Activated CD4-positive, alpha-beta T cell treated with anti-CD3 and anti-CD28 coated beads, Interleukin-2, amount 50 U/mL, for 4 hours (primary cell): ENCODE measurements at regions not wholly inside any gene's neighbourhood (a gene's known extent, or its start where the extent isn't known, plus 50 kb on each side); places are given as distances from the start of the nearest gene placed in this dataset.

ENCODE experiments used
- DNase-seq, 2 experiments: peaks; one replicate each; pipeline ENCODE4 v3.0.0-alpha.2; 2020

DNA sequence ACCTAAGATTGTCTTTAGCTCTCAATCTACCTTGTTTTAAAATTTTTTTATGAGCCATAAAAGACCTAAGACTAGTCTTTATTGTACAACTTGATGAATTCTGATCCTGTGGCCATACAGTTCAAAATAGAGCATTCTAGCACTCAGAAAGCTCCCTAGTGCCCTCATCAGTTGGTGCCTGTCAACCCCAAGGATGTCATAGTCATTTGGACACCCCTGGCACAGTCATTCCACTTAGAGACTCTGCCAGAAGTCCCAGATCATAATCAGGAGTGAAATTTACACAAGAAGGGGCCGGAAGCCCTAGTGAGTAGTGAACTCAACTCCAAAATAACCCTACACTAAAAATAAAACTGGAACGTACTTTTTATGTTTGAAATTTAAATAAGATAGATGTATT, 80.0 kb upstream of the INSIG1 start:
- no peak for DNase-seq

DNA sequence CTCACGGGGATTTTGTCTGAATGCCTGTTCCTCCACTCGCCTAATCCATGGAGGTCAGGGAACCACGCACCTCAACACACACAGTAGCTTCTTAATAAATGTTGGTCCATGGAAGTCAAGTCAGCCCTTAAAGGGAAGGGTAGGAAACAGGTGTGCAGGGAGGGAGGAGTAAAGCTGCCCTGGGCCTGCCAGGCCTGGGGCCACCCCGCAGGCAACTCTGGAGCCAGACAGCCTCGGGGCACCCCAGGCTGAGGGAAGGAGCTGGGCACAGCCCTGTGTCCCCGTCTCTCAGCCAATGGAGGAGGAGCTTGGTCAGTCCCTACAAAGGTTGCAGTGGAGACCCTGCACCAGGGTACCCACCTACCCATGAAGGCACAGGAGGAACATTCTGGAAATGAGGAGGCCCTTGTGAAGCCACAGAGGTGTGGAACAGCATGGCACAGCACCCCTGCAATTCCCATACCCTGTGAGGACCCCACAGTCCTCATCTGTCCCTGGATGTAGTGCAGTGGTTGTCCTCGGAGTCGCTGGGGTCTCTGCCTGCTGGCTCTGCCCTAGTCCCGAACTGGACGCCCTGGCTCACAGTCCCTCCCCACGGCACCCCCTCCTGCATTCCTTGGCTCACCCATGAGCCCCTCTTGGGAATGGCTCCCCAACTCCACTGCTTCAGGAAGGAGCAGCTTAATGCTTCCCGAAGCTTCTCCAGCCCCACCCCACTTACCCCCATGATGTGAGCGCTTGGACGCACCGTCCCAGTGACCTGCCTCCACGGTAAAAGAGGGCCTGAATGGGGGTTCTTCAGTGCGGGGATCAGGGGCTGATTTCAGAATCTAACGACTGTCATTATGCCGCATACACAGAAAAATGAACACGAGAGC, 79.2 kb upstream of the INSIG1 start:
- no peak for DNase-seq

DNA sequence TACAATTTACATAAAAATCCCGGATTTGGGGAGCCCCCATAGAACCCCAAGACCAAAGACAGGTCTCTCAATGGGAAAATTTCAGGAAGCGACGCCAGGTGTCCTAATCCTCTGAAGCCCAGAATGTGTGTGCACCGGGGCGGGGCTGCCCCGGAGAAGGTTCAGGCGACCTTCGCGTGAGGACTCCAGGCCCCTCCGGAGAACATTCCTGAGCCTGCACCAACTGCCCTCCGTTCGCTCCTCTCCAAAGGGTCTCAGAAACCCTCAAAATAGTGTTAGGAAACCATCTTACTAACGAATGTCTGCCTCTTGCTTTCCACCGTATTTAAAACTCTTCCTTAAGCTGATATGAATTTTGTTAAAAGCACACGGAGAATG, 78.5 kb upstream of the INSIG1 start:
- DNase-seq: no peak

DNA sequence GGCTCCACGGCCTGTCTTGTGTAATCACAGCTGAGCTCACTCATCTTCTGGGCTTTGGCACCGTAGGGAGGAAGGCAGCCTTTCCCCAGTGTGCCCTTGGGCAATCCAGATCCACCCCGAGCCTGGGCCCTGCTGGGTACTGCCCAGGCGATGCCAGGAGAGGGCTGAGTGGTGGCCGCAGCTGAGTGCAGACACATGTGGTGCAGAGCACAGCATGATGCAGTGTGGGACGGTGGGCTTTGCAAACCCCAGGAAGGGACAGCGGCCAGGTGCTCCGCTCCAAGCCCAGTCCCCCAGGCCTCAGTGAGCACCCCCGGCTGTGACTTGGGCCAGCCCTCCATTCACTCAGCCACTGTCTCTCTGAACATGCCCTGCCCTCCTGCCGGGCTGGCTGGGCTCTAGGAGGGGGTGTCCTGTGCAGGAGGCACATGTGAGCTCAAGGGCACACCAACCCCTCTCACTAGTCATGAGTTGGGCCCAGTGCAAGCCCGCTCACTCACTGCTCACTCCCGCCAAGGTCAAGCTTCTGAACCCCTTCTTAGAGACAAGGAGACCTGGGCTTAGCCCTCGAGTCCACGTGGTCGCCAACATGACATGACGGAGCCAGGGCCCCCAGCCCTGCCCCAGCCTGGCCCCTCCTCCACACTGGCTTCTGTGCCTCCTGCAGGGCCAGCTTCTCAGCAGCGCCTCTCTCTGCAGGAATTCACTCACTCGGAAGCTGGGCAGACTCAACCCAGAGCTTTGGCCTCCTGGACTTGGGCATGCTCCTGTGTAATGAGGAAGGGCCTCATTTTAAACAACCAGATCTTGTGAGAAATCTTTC, 77.5 kb upstream of the INSIG1 start:
- DNase-seq: no peak

DNA sequence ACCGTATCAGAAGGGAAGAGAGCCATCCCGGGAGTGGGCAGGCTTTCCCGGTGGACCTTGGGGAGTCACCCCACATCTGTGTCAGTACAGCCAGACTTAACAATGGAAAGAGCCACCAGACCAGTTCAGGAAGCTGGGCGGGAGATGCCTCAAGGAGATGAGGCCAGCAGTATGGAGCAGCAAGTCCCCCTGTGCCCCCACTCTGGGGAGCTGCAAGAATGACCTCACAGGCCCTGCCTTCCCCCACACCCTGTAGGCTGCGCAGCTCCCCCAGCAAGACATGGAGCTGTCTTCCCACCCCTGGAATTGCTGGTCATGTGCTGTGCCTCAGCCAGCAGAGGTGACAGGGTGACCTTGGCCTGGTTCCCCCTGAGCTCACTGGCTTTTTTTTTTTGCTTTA, 76.8 kb upstream of the INSIG1 start:
- DNase-seq: no peak

DNA sequence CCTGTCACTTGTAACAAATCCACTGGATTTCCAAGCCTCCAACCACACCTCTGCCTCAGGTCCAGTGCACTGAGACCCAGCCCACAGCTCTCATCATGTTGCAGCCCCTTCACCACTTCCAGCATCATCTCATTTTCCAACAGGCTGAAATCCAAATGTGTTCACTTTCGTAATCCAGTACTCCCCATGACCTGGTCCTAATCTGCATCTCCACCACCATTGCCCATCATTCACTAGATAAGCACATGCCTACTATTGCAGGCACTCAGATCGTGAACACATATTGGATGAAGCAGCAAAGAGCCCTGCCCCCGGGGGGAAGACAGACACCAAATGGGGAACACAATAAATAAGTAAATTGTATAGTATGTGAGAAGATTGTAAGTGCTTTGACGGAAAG, 76.1 kb upstream of the INSIG1 start:
- no peak for DNase-seq

DNA sequence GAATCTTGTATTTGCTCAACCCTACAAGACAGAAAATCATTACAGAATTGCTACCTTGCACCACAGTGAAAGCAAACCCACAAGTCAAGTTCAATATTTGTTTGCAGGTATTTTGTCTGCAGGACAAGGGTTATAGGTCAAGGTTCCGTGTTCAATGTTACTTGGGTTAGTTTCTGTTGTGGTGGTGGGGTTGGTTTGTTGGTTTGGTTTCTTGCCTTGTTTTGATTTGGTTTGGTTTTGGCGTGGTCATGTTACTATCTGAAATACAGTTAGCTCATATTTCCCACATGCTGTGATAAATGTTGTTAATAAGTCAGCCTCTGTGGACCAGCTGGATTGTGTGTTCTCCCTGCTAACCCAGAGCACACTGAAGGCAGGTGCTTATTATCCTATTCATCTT, 75.6 kb upstream of the INSIG1 start:
- no peak for DNase-seq

DNA sequence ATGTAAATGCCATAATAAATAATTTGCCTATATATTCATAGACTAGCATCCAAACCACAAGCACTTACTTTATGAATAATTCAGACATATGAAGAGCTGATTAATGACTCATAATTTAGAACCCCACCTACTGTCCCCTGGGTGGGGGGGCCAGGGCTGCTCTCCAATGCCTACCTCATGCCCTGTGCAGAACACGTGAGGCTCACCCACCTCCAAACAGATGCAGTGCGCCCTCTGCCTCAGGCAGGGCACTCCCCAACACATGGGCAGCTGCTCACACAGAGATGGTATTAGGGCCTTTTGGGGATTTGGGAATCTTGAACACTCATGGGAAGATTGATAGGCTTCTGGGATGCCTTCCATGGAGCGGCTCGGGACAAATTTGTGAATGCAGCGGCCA, 75.1 kb upstream of the INSIG1 start:
- no peak for DNase-seq

DNA sequence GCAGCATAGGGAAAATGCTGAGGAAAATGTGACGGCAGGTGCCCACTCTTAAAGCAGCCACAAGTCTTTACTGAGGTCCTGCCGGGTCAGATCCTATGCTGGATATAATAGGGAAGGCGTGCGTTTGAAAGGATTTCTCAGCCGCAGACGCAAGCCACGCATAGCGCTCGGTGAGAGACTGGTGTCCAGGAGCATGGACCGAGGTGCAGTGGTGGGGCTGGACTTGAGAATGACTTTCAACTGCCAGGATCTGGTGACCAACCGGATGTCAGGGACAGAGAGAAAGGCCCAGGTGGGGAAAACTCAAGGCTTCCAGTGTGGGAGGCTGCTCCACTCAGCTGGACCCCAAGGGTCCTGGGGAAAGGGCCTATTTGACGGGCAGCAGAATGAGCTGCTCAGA, 74.7 kb upstream of the INSIG1 start:
- DNase-seq: no peak

DNA sequence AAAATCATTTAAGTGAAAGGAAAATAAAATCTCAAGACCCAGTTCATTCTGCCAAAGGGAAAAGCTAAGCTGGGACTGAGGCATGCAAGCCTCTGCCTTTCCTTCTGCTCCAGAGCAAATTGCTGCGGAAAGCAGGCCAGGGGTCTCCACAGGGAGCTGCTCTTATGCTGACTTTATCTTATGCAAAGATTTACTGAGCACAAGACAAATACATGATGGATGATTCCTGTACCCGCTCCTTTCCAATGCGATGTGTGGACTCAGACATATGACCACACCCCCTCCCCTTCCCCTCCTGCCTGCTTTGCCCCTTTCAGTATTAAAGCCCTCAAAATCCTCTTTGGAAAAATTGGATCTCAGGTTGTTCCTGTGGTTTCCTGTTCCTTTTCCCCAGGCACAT, 74.2 kb upstream of the INSIG1 start:
- no peak for DNase-seq

DNA sequence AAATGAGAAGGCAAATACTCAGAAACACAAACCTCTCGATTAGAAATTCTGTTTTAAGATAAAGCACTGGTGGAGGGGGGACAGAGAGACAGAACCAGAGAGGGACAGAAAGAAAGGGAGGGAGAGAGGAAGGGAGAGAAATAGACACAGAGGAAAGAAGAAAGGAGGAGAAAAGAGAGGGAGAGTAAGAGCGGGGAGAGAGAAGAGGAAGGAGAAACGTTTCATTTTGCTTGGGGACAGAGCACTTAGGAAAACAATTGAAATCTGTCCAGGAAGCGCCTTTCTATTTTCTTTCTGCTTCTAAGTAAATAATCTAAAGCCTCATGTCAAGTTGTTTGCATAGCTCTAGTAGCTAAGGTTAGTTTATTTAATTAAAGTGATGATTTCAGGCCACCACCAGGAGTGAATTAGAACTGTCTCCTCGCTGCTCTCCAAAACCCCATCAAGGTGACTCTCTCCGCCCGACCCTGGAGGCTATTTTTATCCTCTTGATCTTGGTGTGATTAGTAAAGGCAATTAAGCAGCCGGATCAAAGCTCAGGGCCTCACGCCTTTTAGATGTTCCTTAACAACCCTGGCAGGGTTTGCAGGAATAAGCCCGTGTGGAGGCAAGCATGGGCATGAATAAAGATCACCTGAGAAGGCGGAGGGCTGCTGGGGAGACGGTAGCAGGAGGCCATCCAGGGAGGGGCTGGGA, 73.4 kb upstream of the INSIG1 start:
- DNase-seq: no peak

DNA sequence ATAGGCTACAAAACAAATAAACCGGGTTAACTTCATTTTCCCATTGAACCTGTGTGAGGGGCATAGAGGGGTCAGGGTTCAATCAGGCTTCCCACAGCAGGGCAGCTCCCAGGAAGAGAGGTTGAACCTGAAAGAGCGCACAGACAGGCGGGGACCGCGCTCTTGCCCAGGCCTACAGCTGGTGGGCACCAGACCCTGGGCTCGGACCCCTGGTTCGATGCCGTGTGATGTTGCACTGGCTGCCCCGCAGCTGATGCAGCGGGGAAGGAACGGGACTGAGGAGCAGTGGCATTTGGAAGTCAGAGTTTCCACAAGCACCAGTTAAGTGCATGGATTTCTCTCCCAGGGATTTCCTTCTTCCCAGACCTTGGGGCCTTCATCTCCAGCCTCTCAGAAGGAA, 72.6 kb upstream of the INSIG1 start:
- no peak for DNase-seq

DNA sequence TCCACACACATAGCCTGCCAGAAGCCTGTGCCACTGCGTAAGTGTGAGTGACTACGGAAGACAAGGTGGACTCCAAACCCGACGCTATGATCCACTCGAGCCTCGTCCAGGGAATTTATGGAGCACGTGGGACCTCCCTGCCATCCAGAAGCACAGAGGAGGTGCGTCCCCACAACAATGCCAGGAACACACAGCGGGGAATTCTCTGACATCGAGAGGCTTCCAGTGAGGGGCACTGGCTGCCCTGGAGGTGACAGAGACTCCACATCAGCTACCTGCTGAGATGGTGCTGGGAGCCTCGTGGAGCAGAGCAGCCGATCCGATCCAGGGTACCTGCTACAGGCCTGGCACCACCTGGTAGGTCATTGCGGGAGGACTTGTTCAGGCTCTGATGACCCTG, 72.2 kb upstream of the INSIG1 start:
- DNase-seq: no peak

DNA sequence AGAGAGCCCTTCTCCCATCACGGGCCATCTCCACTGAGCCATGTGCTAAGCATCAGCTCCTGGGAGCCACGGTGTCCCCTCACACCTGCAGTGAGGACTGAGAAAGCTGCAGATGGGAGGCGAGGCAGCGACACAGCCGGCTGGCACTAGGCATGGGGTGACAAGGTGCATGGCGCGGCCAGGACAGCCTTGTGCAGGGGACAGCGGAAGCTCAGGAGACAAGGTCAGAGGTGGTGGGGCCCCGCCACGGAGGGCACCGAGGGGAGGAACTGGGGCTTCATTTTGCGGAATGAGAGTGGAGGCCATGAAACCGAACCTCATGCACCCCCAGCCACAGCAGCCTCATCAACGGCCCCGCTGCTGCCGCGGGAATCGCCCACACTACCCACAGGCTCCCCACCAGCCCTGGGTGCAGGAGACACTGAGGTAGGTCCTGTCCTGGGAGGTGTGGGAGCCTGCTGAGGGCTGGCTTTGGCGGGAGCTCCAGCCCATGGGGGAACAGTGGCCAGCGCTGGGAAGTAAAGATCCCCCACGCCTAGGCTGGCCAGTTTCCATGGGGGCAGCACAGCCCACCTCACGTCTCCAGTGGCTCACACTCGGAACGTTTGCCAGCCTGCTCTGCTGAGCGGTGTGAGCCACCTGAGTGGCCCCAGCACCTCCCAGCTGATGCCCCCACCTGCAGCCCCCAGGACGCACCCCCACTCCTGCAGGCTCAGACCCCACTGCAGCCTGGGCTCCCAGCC, 71.2 kb upstream of the INSIG1 start:
- no peak for DNase-seq

DNA sequence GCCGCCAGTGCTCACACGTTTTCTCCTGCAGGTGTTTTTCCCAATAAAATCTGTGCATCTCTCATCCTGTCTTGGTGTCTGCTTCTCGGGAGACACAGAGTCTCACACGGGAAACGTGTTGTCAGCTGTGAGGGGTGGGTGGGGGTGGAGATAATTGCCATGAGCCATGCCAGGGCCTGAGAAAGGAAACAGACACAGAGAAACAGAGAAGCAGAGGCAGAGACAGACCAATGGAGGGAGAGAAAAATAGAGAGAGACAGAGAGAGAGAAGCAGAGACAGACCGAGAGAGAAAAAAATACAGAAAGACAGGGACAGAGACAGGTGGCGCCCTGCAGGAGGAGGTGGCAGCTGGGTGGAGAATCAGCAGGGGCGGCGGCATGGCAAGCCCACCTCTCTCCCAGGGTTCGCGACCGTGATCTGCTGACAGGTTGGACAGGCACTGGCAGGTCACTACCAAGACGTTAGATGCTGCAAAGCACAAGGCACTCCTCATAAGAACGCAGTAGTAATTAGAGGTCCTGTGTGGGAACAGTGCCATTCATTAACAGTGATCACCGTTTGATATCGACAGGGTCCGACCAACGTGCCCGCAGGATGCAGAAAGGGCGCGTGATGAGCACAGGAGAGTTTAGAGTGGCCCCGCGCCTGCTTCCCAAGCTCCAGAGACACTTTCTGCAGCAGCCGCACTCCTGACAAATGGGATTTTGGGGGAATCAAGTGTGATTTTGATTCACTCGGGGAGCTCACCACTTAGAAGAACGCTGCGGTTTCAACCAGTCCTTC, 70.5 kb upstream of the INSIG1 start:
- DNase-seq: no peak

DNA sequence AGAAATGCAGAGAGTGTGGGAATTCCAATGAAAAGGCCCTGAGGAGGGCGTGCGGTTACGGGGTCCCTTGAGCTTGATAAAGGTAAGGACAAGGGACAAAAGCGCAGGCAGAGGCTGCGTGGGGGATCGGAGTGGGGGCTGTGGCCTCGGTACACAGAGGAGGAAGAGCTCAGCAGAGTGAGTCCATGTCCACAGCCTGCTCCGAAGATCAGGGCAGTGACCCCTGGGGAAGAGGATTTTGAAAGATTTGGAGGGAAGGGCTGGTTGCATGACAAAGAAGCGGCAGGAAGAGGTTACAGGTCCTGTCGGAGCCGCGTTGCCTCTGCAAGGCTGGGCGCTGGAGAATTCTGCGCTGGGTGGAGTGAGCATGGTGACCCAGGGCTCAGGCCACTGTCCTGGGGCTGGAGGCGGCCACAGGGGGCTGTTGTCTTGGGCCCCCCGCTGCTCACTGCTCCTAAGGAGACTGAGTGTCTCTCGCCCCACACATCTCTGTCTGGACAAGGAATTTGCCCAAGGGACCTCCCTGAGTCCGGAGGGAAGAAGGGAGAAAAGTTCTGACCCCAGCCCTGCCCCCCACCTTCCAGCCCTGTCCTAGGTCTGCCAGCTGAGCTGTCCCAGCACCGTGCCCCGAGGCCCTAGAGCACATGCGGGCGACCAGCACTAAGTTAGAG, 69.8 kb upstream of the INSIG1 start:
- DNase-seq: no peak

DNA sequence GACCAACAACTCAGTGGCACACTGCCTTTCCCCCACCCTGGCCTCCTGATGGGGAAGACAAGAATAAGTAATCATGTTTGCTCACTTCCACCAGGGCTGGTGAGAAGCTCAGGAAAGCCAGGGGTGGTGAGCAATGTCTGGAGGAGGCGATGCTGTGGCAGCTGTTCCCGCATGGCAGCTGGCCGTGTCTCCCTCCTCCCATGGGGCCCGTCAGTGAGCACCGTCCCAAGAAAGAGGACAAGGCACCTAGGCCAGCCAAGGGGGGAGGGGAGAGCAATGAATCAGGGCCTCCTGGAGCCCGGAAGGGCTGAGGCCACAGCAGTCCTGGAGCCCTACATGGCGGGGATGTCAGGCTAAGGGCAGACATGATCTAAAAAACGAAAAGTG, 69.2 kb upstream of the INSIG1 start:
- DNase-seq: no peak

DNA sequence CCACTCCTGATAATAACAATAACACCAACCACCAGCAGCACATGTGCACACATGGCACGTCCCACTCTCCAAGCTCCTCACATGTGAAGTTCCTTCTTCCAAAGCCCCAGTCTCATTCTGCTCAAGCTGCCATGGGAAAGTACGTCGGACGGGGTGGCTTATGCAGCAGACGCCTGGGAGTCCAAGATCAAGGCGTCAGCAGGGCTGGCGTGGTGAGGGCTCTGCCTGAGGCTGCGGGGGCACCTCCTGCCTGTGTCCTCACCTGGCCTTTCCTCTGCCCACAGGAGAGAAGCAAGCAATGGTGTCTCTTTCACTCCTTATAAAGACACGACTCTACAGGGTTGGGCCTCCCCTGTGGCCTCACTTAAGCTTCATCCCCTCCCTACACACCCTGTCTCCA, 68.8 kb upstream of the INSIG1 start:
- no peak for DNase-seq

DNA sequence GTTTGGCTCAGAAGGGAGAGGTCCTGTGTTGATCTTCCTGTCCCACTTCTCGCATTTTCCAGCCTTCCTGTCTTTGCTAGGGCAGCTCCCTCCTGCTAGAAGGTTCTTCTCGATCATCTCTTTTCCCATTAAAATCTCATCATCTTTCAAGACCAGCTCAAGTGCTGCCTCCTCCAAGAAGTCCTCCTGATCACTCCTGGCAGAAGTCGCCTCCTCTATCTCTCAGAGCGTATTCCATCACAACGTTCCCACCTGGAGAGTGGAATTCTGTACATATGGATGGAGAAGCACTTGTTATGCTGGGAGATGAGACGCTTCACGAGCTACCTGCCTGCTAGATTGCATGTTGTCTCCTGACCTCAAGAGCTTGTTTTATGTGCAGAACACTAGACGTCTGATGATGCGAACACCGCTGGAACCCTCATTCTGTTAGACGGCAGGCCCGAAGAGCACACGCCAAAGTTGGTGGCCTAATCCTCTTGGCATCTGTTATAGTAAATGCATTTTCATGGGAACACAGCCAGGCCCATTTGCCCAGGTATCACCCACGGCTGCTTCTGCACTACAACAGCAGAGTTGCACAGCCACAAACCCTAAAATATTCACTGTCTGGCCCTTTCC, 68.0 kb upstream of the INSIG1 start:
- DNase-seq: no peak

DNA sequence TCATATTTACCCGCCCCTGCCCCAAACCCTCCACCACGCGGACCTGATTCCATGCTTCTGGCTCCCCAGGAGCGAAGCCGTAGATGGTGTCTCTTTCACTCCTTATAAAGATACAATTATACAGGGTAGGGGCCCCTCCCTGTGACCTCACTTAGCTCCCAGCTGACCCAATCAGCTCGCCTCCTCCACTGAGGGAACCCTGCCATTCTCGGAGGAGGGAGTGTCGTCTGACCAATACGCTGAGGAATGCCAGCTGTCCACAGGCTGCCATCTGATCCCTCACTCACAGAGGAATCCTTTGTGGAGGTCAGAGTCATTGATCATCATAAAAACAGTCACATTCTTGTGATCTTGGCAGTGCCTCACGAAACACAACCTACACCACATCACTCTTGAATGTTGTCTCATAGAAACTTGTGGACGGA, 67.5 kb upstream of the INSIG1 start:
- no peak for DNase-seq

DNA sequence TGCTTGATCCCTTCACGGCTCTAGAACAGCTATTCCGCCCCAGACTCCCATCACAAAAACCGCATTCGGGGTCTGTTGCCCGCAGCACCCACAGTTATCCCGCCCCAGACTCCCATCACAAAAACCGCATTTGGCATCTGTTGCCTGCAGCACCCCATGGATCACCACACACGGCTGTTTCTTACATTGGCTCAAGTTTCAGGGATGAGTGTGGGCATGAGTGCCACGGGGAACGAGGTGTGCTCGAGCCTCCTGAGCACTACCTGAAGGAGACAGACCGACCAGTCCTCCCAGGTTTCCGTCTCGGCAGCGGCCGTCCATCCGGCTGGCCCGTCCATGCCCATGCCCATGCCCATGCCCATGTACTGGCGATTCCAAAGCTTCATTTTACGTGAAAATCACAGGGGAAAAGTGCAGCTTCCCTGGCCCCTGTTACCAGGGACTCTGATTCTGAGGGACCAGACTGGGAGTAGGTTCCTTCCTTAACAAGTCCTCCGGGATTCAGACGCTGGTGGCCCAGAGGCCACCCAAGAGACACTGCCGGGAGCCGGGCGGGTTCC, 66.4 kb upstream of the INSIG1 start:
- no peak for DNase-seq
